ENCODE measurements at regions not wholly inside any gene's neighbourhood (a gene's known extent, or its start where the extent isn't known, plus 50 kb on each side); places are given as distances from the start of the nearest gene placed in this dataset.
A peak's percentile ranks its signal among the peaks of the same experiment; 100 is the strongest.

DNA sequence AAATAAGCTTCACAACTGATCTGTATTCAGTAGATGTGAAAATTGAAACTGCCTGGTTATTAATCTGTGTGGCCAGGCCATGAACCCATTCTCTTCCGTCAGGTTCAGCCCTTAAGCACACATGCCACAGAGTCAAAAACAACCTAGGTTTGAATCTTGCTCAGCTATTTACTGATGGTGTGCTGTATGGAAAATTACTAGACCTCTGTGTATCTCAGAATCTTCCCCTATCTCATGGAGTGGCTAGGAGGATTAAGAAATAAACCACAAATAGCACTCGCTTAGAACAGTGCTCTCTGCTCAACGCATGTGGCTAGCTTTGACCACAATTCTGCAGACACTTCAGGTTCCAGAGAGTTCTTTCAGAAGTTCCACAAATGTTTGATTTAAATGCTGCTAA lies 240.7 kb upstream of the PLEKHG7 start:
- no peak overlapping the region for H3K4me3 ChIP-seq (ENCODE audit: low read length)
- DNase-seq (ENCODE audit: low read depth), result no peak
- TF ChIP-seq, protein P1, sequence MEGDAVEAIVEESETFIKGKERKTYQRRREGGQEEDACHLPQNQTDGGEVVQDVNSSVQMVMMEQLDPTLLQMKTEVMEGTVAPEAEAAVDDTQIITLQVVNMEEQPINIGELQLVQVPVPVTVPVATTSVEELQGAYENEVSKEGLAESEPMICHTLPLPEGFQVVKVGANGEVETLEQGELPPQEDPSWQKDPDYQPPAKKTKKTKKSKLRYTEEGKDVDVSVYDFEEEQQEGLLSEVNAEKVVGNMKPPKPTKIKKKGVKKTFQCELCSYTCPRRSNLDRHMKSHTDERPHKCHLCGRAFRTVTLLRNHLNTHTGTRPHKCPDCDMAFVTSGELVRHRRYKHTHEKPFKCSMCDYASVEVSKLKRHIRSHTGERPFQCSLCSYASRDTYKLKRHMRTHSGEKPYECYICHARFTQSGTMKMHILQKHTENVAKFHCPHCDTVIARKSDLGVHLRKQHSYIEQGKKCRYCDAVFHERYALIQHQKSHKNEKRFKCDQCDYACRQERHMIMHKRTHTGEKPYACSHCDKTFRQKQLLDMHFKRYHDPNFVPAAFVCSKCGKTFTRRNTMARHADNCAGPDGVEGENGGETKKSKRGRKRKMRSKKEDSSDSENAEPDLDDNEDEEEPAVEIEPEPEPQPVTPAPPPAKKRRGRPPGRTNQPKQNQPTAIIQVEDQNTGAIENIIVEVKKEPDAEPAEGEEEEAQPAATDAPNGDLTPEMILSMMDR (IDR thresholded peaks at IDR 0.05; ENCODE audit: insufficient read depth, low read depth, low read length, missing control alignments), result no peak

DNA sequence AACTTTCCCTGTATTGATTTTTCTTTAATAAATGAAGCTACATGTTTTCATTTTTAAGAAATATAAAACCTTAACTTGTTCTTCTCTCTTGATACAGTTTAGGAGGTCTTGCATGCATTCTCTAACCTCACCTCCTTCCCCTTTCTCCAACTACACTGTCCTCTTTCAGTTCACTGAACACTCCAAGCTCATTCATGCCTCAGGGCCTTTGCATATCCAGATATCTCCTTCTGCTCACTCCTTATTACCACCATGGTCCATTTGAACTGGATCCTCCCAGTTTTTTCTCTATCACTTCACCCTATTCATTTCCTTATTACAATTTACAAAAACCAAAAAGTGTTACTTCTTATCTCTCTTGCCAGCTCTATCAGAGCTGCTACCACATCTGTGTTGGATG lies 242.9 kb upstream of the PLEKHG7 start:
- DNase-seq (ENCODE audit: low read depth), result no peak
- H3K4me3 ChIP-seq (ENCODE audit: low read length), result no peak overlapping the region
- TF ChIP-seq, protein P1 (IDR thresholded peaks at IDR 0.05; ENCODE audit: insufficient read depth, low read depth, low read length, missing control alignments), result no peak

DNA sequence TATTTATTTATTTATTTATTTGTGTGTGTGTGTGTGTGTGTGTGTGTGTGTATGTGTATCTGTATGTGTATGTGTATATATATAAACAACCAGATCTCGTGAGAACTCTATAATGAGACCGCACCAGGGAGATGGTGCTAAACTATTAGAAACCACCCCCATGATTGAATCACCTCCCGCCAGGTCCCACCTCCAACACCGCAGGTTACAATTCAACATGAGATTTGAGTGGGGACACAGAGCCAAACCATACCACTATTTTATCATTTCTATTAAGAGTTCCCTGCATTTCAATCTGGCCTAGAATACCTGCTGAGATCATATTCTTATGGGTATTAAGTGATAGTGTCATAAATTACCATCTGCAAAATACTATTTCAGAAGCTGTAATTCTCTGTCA lies 243.8 kb upstream of the PLEKHG7 start:
- TF ChIP-seq, protein P1 (IDR thresholded peaks at IDR 0.05; ENCODE audit: insufficient read depth, low read depth, low read length, missing control alignments), result no peak
- no peak overlapping the region for H3K4me3 ChIP-seq (ENCODE audit: low read length)
- DNase-seq (ENCODE audit: low read depth), result no peak

DNA sequence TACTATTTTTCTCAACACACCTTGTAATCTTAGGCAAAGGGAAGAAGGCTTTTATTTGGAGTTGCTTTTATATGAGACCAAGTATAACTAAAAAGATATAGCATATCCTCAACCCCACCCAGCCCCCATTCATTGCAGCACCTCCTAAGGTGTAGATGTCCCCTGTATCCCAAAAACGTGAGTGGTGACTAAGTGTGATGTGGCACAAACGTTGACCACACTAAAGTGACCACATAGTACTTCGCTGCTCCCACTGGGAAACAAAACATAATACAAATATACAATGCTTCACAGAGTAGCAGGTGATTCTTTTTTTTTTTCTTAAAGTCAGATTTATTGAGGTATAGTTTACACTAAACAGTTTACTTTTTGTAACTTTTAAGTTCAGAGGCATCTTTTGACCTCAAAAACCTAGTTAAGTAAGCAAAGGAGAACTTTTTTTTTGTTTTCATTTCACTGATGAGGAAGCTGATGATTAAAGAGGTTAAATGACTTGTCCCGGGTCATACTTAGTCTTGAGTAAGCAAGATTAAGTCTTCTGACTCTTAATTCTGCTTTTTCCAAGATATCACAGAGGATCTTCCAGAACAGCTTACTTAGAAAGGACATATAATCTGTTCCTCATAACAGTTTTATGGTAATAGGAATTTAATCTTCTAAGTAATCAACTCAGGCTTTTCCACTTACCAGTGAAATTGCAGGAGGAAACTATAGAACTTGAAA lies 245.2 kb upstream of the PLEKHG7 start:
- TF ChIP-seq, protein P1 (IDR thresholded peaks at IDR 0.05; ENCODE audit: insufficient read depth, low read depth, low read length, missing control alignments), result no peak
- no peak for DNase-seq (ENCODE audit: low read depth)
- no peak overlapping the region for H3K4me3 ChIP-seq (ENCODE audit: low read length)

DNA sequence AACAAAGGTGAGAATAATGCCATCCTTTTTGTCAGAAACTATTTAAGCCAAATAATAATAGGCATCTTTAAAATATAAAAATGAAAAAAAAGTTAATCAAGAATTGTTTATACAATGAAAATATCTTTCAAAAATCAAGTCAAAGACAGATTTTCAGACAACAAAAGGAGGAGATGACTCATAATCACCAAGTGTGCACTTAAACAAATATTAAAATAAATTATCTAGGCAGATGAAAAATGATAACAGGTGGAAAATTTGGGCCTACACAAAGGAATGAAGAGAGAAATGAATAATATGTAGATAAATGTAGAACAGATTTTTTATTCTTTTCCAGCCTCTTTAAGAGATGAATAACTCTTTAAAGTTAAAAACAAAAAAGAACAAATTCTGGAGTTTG lies 250.0 kb upstream of the PLEKHG7 start:
- H3K4me3 ChIP-seq (ENCODE audit: low read length), result no peak overlapping the region
- no peak for DNase-seq (ENCODE audit: low read depth)
- TF ChIP-seq, protein P1 (IDR thresholded peaks at IDR 0.05; ENCODE audit: insufficient read depth, low read depth, low read length, missing control alignments), result no peak

DNA sequence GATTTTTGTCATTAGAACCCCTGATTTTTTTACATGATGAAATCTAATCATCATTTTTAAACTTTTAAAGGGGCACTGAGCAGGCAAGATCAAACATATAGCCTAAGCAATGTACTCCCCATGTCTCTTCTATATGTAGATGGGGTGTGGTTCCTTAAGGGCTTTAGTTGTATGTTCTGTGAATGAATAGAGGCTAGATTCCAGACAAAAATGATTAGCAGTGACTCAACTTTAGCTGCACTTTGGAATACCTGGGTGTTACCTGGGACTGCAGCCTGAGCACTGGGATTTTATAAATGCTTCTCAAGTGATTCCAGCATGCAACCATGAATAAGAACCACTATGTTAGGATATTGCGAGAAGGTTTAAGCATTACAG lies 256.7 kb upstream of the PLEKHG7 start:
- TF ChIP-seq, protein P1 (IDR thresholded peaks at IDR 0.05; ENCODE audit: insufficient read depth, low read depth, low read length, missing control alignments), result no peak
- peak; percentile 83 for DNase-seq (ENCODE audit: low read depth)
- H3K4me3 ChIP-seq (ENCODE audit: low read length), result no peak overlapping the region
